Keratinocyte (primary cell): ENCODE measurements at regions not wholly inside any gene's neighbourhood (a gene's known extent, or its start where the extent isn't known, plus 50 kb on each side); places are given as distances from the start of the nearest gene placed in this dataset.

ENCODE experiments used
- DNase-seq: peaks from one replicate; pipeline ENCODE4 v3.0.0-alpha.2; 2011; ENCODE audit warnings: low read depth, missing footprints, low spot score
- FAIRE-seq: peaks from 2 replicates; lab custom pipeline; 2011; peaks lifted over from hg19 to GRCh38; lab: Jason Lieb, UNC
- H2AFZ ChIP-seq: 2 replicates; pipeline ENCODE4 v1.6.0; 2012; ENCODE audit warnings: low read length, control low read depth, inconsistent platforms; ENCODE audit not compliant: control insufficient read depth
- H3K27ac ChIP-seq: 2 replicates; pipeline ENCODE4 v1.5.1; 2011; ENCODE audit warnings: low read length; ENCODE audit not compliant: control insufficient read depth, insufficient read depth
- H3K27me3 ChIP-seq: 3 replicates; pipeline ENCODE4 v1.6.0; 2011; ENCODE audit warnings: low read length; ENCODE audit not compliant: control insufficient read depth, insufficient read depth; ENCODE audit errors: extremely low read depth
- H3K36me3 ChIP-seq, 2 experiments: 2 replicates in 1 of 2; 3 replicates in 1 of 2; pipeline ENCODE4 v1.5.1; 2011; ENCODE audit warnings: low read length in 2 of 2, mild to moderate bottlenecking in 1 of 2; ENCODE audit not compliant: control insufficient read depth in 2 of 2, insufficient read depth in 2 of 2; ENCODE audit errors: extremely low read depth in 1 of 2
- H3K4me1 ChIP-seq: 3 replicates; pipeline ENCODE4 v1.5.1; 2011; ENCODE audit warnings: low read length; ENCODE audit not compliant: control insufficient read depth, insufficient read depth; ENCODE audit errors: extremely low read depth
- H3K4me2 ChIP-seq: 3 replicates; pipeline ENCODE4 v1.6.0; 2011; ENCODE audit warnings: low read depth, low read length; ENCODE audit not compliant: control insufficient read depth, insufficient read depth; ENCODE audit errors: extremely low read depth
- H3K4me3 ChIP-seq, 3 experiments: fragments of 200-600 bp in 1 of 3; sonication (generic) in 1 of 3; 2 replicates in 2 of 3; 3 replicates in 1 of 3; pipeline ENCODE4 v1.5.1; 2011 to 2016; ENCODE audit warnings: low read length in 3 of 3, mild to moderate bottlenecking in 3 of 3, control low read depth in 2 of 3, inconsistent platforms in 1 of 3, low read depth in 1 of 3, mixed read lengths in 1 of 3, mixed run types in 1 of 3, moderate library complexity in 1 of 3; ENCODE audit not compliant: control insufficient read depth in 2 of 3, insufficient read depth in 2 of 3; ENCODE audit errors: extremely low read depth in 1 of 3
- H3K79me2 ChIP-seq: 2 replicates; pipeline ENCODE4 v1.6.0; 2012; ENCODE audit warnings: low read length; ENCODE audit not compliant: control insufficient read depth, insufficient read depth
- H3K9ac ChIP-seq: 3 replicates; pipeline ENCODE4 v1.6.0; 2011; ENCODE audit warnings: low read length; ENCODE audit not compliant: control insufficient read depth, insufficient read depth; ENCODE audit errors: extremely low read depth
- H3K9me1 ChIP-seq: 3 replicates; pipeline ENCODE4 v1.6.0; 2011; ENCODE audit warnings: low read length; ENCODE audit not compliant: control insufficient read depth, insufficient read depth; ENCODE audit errors: extremely low read depth
- H3K9me3 ChIP-seq: 2 replicates; pipeline ENCODE4 v1.5.1; 2012; ENCODE audit warnings: low read depth, low read length; ENCODE audit not compliant: control insufficient read depth
- H4K20me1 ChIP-seq: 3 replicates; pipeline ENCODE4 v1.6.0; 2011; ENCODE audit warnings: low read length; ENCODE audit not compliant: control insufficient read depth, insufficient read depth; ENCODE audit errors: extremely low read depth
- EZH2 ChIP-seq: IDR thresholded peaks from one replicate; pipeline ENCODE4 v1.6.1; 2012; ENCODE audit warnings: inconsistent platforms, mild to moderate bottlenecking, low read length, moderate library complexity
- dilution Hi-C: fragments of 300-500 bp; cut with MboI; formaldehyde crosslinking; loops from one replicate; pipeline ENCODE4 v1.7.0; 2020; ENCODE audit warnings: low sequenced_read_pairs; ENCODE audit not compliant: extremely low pct_ligation_motif_present
- TF ChIP-seq, protein P1 (sequence below), 3 experiments: IDR thresholded peaks in 1 of 3; conservative IDR thresholded peaks in 1 of 3; optimal IDR thresholded peaks in 1 of 3; 2 replicates in 2 of 3; 3 replicates in 1 of 3; pipeline versions ENCODE3 to v1.5.1; 2011; ENCODE audit warnings: low read length in 3 of 3, mild to moderate bottlenecking in 3 of 3, moderate library complexity in 2 of 3, control low read depth in 1 of 3, inconsistent platforms in 1 of 3; ENCODE audit not compliant: insufficient read depth in 2 of 3; ENCODE audit errors: extremely low read depth in 1 of 3

- no peak for FAIRE-seq
- dilution Hi-C loops, result no loop called here
Observed at GRCh38 chr6:132973514-132973993, 159.2 kb downstream of the RPS12 start.

DNA sequence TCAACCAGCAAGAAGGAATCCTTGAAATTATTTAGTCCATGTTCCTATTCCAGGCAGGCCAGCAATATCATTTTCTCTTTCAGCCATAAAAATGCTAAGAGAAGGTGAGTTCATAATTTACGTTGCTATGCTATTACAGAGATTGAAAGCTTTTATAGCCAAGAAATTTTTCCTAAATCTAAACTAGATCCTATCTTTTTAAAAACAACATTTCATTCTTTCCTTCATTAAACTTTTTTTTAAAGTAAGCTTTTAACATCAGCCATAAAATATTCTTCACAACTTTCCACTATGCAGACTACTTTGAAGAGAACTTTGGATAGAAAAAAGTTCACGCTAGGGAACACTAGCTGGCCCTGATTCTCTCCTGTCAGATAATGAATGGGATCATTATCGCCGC is 159.8 kb downstream of the RPS12 start:
- dilution Hi-C loops, result no loop called here
- DNase-seq (no peak), FAIRE-seq (no peak)
- TF ChIP-seq, protein P1, sequence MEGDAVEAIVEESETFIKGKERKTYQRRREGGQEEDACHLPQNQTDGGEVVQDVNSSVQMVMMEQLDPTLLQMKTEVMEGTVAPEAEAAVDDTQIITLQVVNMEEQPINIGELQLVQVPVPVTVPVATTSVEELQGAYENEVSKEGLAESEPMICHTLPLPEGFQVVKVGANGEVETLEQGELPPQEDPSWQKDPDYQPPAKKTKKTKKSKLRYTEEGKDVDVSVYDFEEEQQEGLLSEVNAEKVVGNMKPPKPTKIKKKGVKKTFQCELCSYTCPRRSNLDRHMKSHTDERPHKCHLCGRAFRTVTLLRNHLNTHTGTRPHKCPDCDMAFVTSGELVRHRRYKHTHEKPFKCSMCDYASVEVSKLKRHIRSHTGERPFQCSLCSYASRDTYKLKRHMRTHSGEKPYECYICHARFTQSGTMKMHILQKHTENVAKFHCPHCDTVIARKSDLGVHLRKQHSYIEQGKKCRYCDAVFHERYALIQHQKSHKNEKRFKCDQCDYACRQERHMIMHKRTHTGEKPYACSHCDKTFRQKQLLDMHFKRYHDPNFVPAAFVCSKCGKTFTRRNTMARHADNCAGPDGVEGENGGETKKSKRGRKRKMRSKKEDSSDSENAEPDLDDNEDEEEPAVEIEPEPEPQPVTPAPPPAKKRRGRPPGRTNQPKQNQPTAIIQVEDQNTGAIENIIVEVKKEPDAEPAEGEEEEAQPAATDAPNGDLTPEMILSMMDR (optimal IDR thresholded peaks at IDR 0.05 in 1 of 3, IDR thresholded peaks at IDR 0.05 in 1 of 3, conservative IDR thresholded peaks at IDR 0.05 in 1 of 3; ENCODE audit: extremely low read depth in 1 of 3, insufficient read depth in 2 of 3, low read length in 3 of 3), result no peak
- TF ChIP-seq EZH2, result no peak
- no peak overlapping the region for H3K27ac ChIP-seq
- H3K79me2 ChIP-seq, result no peaks in the 10 kb centered on the region
- H4K20me1 ChIP-seq, result no peaks in the 10 kb centered on the region
- no peaks in the 10 kb centered on the region for H3K27me3 ChIP-seq
- H3K4me3 ChIP-seq, result no peak overlapping the region
- no peaks in the 10 kb centered on the region for H3K36me3 ChIP-seq
- no peak overlapping the region for H2AFZ ChIP-seq
- H3K4me2 ChIP-seq, result no peak overlapping the region
- H3K4me1 ChIP-seq, result no peaks in the 10 kb centered on the region
- H3K9me3 ChIP-seq, result no peaks in the 10 kb centered on the region
- no peaks in the 10 kb centered on the region for H3K9me1 ChIP-seq
- no peak overlapping the region for H3K9ac ChIP-seq

More at GRCh38 chr6:132973514-132973993, 159.2 kb downstream of the RPS12 start:
- DNase-seq, result no peak
- Histone ChIP-seq H3K4me3 (no peak overlapping the region), H2AFZ (no peak overlapping the region), H3K4me1 (no peaks in the 10 kb centered on the region), H4K20me1 (no peaks in the 10 kb centered on the region), H3K4me2 (no peak overlapping the region), H3K9me3 (no peaks in the 10 kb centered on the region), H3K9me1 (no peaks in the 10 kb centered on the region), H3K9ac (no peak overlapping the region), H3K79me2 (no peaks in the 10 kb centered on the region), H3K36me3 (no peaks in the 10 kb centered on the region), H3K27ac (no peak overlapping the region), H3K27me3 (no peaks in the 10 kb centered on the region)
- TF ChIP-seq EZH2, result no peak
- TF ChIP-seq, protein P1 (optimal IDR thresholded peaks at IDR 0.05 in 1 of 3, IDR thresholded peaks at IDR 0.05 in 1 of 3, conservative IDR thresholded peaks at IDR 0.05 in 1 of 3; ENCODE audit: extremely low read depth in 1 of 3, insufficient read depth in 2 of 3, low read length in 3 of 3), result no peak
